ENCODE measurements at regions not wholly inside any gene's neighbourhood (a gene's known extent, or its start where the extent isn't known, plus 50 kb on each side); places are given as distances from the start of the nearest gene placed in this dataset.

DNA sequence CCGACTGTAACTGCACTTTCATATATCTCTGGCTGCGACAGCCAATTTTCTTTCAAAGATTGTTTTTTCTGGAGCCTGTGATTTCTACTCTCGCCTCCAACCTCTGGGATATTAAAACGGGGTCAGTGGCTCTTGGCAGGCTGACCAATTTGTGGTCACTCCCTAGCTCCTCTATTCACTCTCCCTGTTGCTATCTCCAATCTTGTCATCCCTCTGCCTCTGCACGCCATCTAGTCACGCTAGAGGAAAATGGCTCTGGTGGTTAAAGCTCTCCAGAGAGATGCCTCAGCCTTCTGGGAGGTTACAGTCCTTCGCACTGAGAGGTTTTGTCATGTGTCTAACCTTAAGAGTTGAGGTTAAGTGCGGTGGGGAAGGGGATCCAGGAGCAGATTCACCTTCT lies 59.8 kb upstream of the CISTR start:
- TF ChIP-seq POLR2A (IDR thresholded peaks at IDR 0.05) (no peak), POLR2AphosphoS5 (IDR thresholded peaks at IDR 0.05) (no peak)
- TF ChIP-seq, protein P1, sequence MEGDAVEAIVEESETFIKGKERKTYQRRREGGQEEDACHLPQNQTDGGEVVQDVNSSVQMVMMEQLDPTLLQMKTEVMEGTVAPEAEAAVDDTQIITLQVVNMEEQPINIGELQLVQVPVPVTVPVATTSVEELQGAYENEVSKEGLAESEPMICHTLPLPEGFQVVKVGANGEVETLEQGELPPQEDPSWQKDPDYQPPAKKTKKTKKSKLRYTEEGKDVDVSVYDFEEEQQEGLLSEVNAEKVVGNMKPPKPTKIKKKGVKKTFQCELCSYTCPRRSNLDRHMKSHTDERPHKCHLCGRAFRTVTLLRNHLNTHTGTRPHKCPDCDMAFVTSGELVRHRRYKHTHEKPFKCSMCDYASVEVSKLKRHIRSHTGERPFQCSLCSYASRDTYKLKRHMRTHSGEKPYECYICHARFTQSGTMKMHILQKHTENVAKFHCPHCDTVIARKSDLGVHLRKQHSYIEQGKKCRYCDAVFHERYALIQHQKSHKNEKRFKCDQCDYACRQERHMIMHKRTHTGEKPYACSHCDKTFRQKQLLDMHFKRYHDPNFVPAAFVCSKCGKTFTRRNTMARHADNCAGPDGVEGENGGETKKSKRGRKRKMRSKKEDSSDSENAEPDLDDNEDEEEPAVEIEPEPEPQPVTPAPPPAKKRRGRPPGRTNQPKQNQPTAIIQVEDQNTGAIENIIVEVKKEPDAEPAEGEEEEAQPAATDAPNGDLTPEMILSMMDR (IDR thresholded peaks at IDR 0.05): no peak

Data from suprapubic skin (tissue), 4 donors.